KMS-11 (cell line): ENCODE measurements at regions not wholly inside any gene's neighbourhood (a gene's known extent, or its start where the extent isn't known, plus 50 kb on each side); places are given as distances from the start of the nearest gene placed in this dataset.

Experiments used
- H2AFZ ChIP-seq: fragments of 200-600 bp; sonication (generic); 2 replicates; pipeline ENCODE4 v1.6.1; 2016; ENCODE audit warnings: antibody characterized with exemption, mixed run types, low read depth
- H3K27ac ChIP-seq: fragments of 200-600 bp; sonication (generic); 2 replicates; pipeline ENCODE4 v1.6.1; 2016; ENCODE audit warnings: mild to moderate bottlenecking, mixed run types
- H3K27me3 ChIP-seq: fragments of 200-600 bp; sonication (generic); 2 replicates; pipeline ENCODE4 v1.6.1; 2017; ENCODE audit warnings: mild to moderate bottlenecking, low read depth, mixed run types, moderate library complexity; ENCODE audit not compliant: insufficient read depth
- H3K36me3 ChIP-seq: fragments of 200-600 bp; sonication (generic); 2 replicates; pipeline ENCODE4 v1.6.1; 2017; ENCODE audit warnings: mild to moderate bottlenecking, mixed run types; ENCODE audit not compliant: insufficient read depth
- H3K4me1 ChIP-seq: fragments of 200-600 bp; sonication (generic); 2 replicates; pipeline ENCODE4 v1.6.1; 2016; ENCODE audit warnings: mild to moderate bottlenecking, low read depth, mixed run types; ENCODE audit not compliant: poor library complexity, severe bottlenecking
- H3K4me2 ChIP-seq: fragments of 200-600 bp; sonication (generic); 2 replicates; pipeline ENCODE4 v1.7.0; 2016; ENCODE audit warnings: mild to moderate bottlenecking, mixed run types
- H3K4me3 ChIP-seq: fragments of 200-600 bp; sonication (generic); IDR thresholded peaks from 2 replicates; pipeline ENCODE4 v1.6.1; 2017; ENCODE audit warnings: low read depth, low read length, mixed read lengths; ENCODE audit not compliant: insufficient read depth
- H3K79me2 ChIP-seq: fragments of 200-600 bp; sonication (generic); 2 replicates; pipeline ENCODE4 v1.6.1; 2016; ENCODE audit warnings: low read depth, mixed run types; ENCODE audit not compliant: insufficient read depth
- H3K9ac ChIP-seq: fragments of 200-600 bp; sonication (generic); 2 replicates; pipeline ENCODE4 v1.6.1; 2016; ENCODE audit warnings: mild to moderate bottlenecking, mixed run types
- H4K20me1 ChIP-seq: fragments of 200-600 bp; sonication (generic); 2 replicates; pipeline ENCODE4 v1.6.1; 2016; ENCODE audit warnings: mild to moderate bottlenecking, mixed run types; ENCODE audit not compliant: insufficient read depth
- CTCF ChIP-seq: fragments of 200-600 bp; sonication (generic); conservative IDR thresholded peaks from 2 replicates; pipeline ENCODE4 v1.6.1; 2017; ENCODE audit warnings: low read depth, mild to moderate bottlenecking, antibody characterized with exemption, low read length, moderate library complexity, mixed read lengths

GRCh38 chrX:81779701-81780100, 577.8 kb downstream of the SH3BGRL start:
- no peak for TF ChIP-seq CTCF
- H3K79me2 ChIP-seq: no peaks in the 10 kb centered on the region
- no peaks in the 10 kb centered on the region for H3K27me3 ChIP-seq
- no peak overlapping the region for H2AFZ ChIP-seq
- H3K4me2 ChIP-seq: no peak overlapping the region
- no peaks in the 10 kb centered on the region for H3K4me1 ChIP-seq
- no peaks in the 10 kb centered on the region for H4K20me1 ChIP-seq
- H3K27ac ChIP-seq: no peak overlapping the region
- H3K4me3 ChIP-seq: no peak overlapping the region
- no peaks in the 10 kb centered on the region for H3K36me3 ChIP-seq
- no peak overlapping the region for H3K9ac ChIP-seq

GRCh38 chrX:81791086-81791485, 589.2 kb downstream of the SH3BGRL start:
- Histone ChIP-seq H3K27ac (no peak overlapping the region), H3K27me3 (no peaks in the 10 kb centered on the region), H3K4me3 (no peak overlapping the region), H3K4me2 (no peak overlapping the region), H3K79me2 (no peaks in the 10 kb centered on the region), H3K9ac (no peak overlapping the region), H3K4me1 (no peaks in the 10 kb centered on the region), H4K20me1 (no peaks in the 10 kb centered on the region), H3K36me3 (no peaks in the 10 kb centered on the region), H2AFZ (no peak overlapping the region)
- no peak for TF ChIP-seq CTCF
